Heart right ventricle (tissue), 16 donors: ENCODE measurements at regions not wholly inside any gene's neighbourhood (a gene's known extent, or its start where the extent isn't known, plus 50 kb on each side); places are given as distances from the start of the nearest gene placed in this dataset.

Experiments
- ATAC-seq, 8 donors: fragments of 200-7000 bp; cut with Tn5 transposase; one replicate each; pipeline ENCODE4 v1.9.1; 2020; ENCODE audit warnings: mild to moderate bottlenecking in 8 of 8, moderate library complexity in 8 of 8, moderate number of reproducible peaks in 1 of 8
- DNase-seq, 2 donors: peaks; one replicate each; pipeline ENCODE4 v3.0.0-alpha.2; 2020
- H3K27ac ChIP-seq, 10 donors: fragments of 200-600 bp; sonication (generic) in 2 of 10; one replicate each; pipeline versions ENCODE4 v1.5.0 to v1.8.0; 2020 to 2022; ENCODE audit warnings: mild to moderate bottlenecking in 3 of 10
- H3K27me3 ChIP-seq, 7 donors: fragments of 200-600 bp; one replicate each; pipeline ENCODE4 v1.8.0; 2021 to 2022; ENCODE audit warnings: mild to moderate bottlenecking in 2 of 7
- H3K36me3 ChIP-seq, 9 donors: fragments of 200-600 bp; sonication (generic) in 1 of 9; one replicate each; pipeline versions ENCODE4 v1.5.0 to v1.8.0; 2020 to 2022; ENCODE audit warnings: mild to moderate bottlenecking in 2 of 9
- H3K4me1 ChIP-seq, 9 donors: fragments of 200-600 bp; sonication (generic) in 1 of 9; one replicate each; pipeline versions ENCODE4 v1.5.0 to v1.8.0; 2020 to 2022; ENCODE audit warnings: mild to moderate bottlenecking in 4 of 9
- H3K4me3 ChIP-seq, 10 donors: fragments of 200-600 bp; sonication (generic) in 2 of 10; one replicate each; pipeline versions ENCODE4 v1.5.0 to v1.8.0; 2020 to 2022; ENCODE audit warnings: mild to moderate bottlenecking in 7 of 10, moderate library complexity in 2 of 10
- H3K9me3 ChIP-seq, 11 donors: fragments of 200-600 bp in 10 of 11; sonication (generic) in 2 of 11; one replicate each; pipeline versions ENCODE4 v1.5.0 to v1.8.0; 2013 to 2022; ENCODE audit warnings: mild to moderate bottlenecking in 2 of 11, control low read depth in 1 of 11, moderate library complexity in 1 of 11
- CTCF ChIP-seq, 9 donors: fragments of 200-600 bp; sonication (generic) in 2 of 9; IDR thresholded peaks; one replicate each; pipeline versions ENCODE4 v1.5.0 to v1.8.0; 2021 to 2022; ENCODE audit warnings: antibody characterized with exemption in 9 of 9, mild to moderate bottlenecking in 5 of 9, moderate library complexity in 1 of 9
- WGBS, 2 donors: extraction: QIAGEN DNeasy Blood & Tissue Kit; methylation state at CpG; one replicate each; pipeline ENCODE4 v1.1.7; 2013; ENCODE audit warnings: inconsistent platforms in 1 of 2; 5-methylcytosine and 5-hydroxymethylcytosine counted together
- intact Hi-C, 10 donors: fragments of 100-400 bp; cut with DNase I; formaldehyde crosslinking; loops; one replicate each; pipeline versions ENCODE4 v1.11.1 to v1.14.2; 2022
- donor health status: Arrhythmogenic right ventricular cardiomyopathy.
- donor health status: ischemic (EF 13 %, LVEDD 7.1; RV severe dilation, severe dysfunction).
- donor health status: healthy with polysubstance abuse.
- donor health status: DM: no; HTN: yes; CAD: no.
- donor health status: DM: no; HTN: no; CAD: no.
- donor health status: ischemic (EF 25% LVEDD 6.9; RV normal size, moderate dysfunction).
- donor health status: ischemic (EF 25% LVEDD 5.7; RV mildly dilated, moderate dysfunction).
- donor health status: healthy.
- donor health status: DM: yes; HTN: yes; CAD: no.
- donor health status: Ischemic cardiomyopathy.
- donor health status: ischemic (EF 35%, LVEDD 5.7; RV mildly dilated, moderate dysfunction).
- donor health status: nonischemic (EF 11% LVEDD 7.7; RV severe dilation, severe dysfunction).
- donor health status: DM: yes; HTN: yes; CAD: no.
- donor health status: PGD.
- donor health status: ischemic (EF 29% LVEDD 5.4; RV normal size, mild dysfunction).
- donor health status: nonischemic (EF 23%, LVEDD 6.1; RV moderate dilation, normal function).

GRCh38 chr3:182303169-182303568, 490.1 kb upstream of the ATP11B start:
- Histone ChIP-seq H3K9me3 (no peaks in the 10 kb centered on the region), H3K4me1 (no peaks in the 10 kb centered on the region), H3K36me3 (no peaks in the 10 kb centered on the region), H3K4me3 (no peak overlapping the region), H3K27ac (no peak overlapping the region), H3K27me3 (no peaks in the 10 kb centered on the region)
- intact Hi-C loops = no loop called here
- ATAC-seq = no peak
- TF ChIP-seq CTCF (IDR thresholded peaks at IDR 0.05) = no peak
- 48 to 56% methylated on average over 1 of the region's 1 CpG for WGBS, 2 donors
- DNase-seq = no peak

- 76 to 78% methylated on average over 6 of the region's 6 CpGs for WGBS, 2 donors
- ATAC-seq (no peak), DNase-seq (no peak)
These were observed 487.2 kb upstream of the ATP11B start for GRCh38 chr3:182305881-182306665.

GRCh38 chr3:182308328-182308727, 485.0 kb upstream of the ATP11B start:
- WGBS, 2 donors = 53 to 58% methylated on average over 1 of the region's 1 CpG
- Histone ChIP-seq H3K4me1 (no peaks in the 10 kb centered on the region), H3K36me3 (no peaks in the 10 kb centered on the region), H3K27ac (no peak overlapping the region), H3K4me3 (no peak overlapping the region), H3K9me3 (peaks cover 0 to 16% (median 0%) of the 10 kb centered on the region in 11 donors), H3K27me3 (no peaks in the 10 kb centered on the region)
- no peak for ATAC-seq
- DNase-seq = no peak
- intact Hi-C loops = no loop called here
- no peak for TF ChIP-seq CTCF (IDR thresholded peaks at IDR 0.05)

More at GRCh38 chr3:182305881-182306665, 487.2 kb upstream of the ATP11B start:
- no peaks in the 10 kb centered on the region for H3K36me3 ChIP-seq
- TF ChIP-seq CTCF (IDR thresholded peaks at IDR 0.05) = no peak
- no peaks in the 10 kb centered on the region for H3K27me3 ChIP-seq
- intact Hi-C loops = no loop called here
- H3K9me3 ChIP-seq = peaks cover 0 to 7% (median 0%) of the 10 kb centered on the region in 11 donors
- H3K27ac ChIP-seq = no peak overlapping the region
- H3K4me1 ChIP-seq = no peaks in the 10 kb centered on the region
- no peak overlapping the region for H3K4me3 ChIP-seq

- no peak for ATAC-seq
- Histone ChIP-seq H3K9me3 (peaks cover 0 to 20% (median 0%) of the 10 kb centered on the region in 11 donors), H3K4me1 (no peaks in the 10 kb centered on the region), H3K27me3 (no peaks in the 10 kb centered on the region), H3K36me3 (no peaks in the 10 kb centered on the region), H3K4me3 (no peak overlapping the region), H3K27ac (no peak overlapping the region)
- TF ChIP-seq CTCF (IDR thresholded peaks at IDR 0.05) = no peak
- intact Hi-C loops = no loop called here
- 17 to 19% methylated on average over 2 of the region's 2 CpGs for WGBS, 2 donors
- no peak for DNase-seq
These were observed 484.2 kb upstream of the ATP11B start for GRCh38 chr3:182309120-182309519.
